Activated T-cell treated with anti-CD3 and anti-CD28 coated beads, Interleukin-2, amount 50 U/mL, for 1 hour (primary cell): ENCODE measurements at regions not wholly inside any gene's neighbourhood (a gene's known extent, or its start where the extent isn't known, plus 50 kb on each side); places are given as distances from the start of the nearest gene placed in this dataset.
"Not testable (repeated sequence)": the region's sequence is repeated elsewhere in the genome, so short reads cannot be mapped to it uniquely, and the experiment has no call there.

ENCODE experiments used
- DNase-seq: peaks from one replicate; pipeline ENCODE4 v3.0.0-alpha.2; 2020

- no peak for DNase-seq
Observed at GRCh38 chr12:92987362-92987761, 58.3 kb upstream of the EEA1 start.

- DNase-seq = peak; percentile 17
Observed at GRCh38 chr12:92987846-92988621, 58.9 kb upstream of the EEA1 start.

- DNase-seq = no peak
Observed at GRCh38 chr12:92988622-92989130, 59.6 kb upstream of the EEA1 start.

- DNase-seq = no peak
Observed at GRCh38 chr12:92989715-92990484, 60.8 kb upstream of the EEA1 start.

GRCh38 chr12:92991134-92991533 is 62.0 kb upstream of the EEA1 start:
- DNase-seq = no peak

- DNase-seq = no peak
Observed at GRCh38 chr12:92992041-92992440, 62.9 kb upstream of the EEA1 start.

GRCh38 chr12:92993259-92993658 is 64.2 kb upstream of the EEA1 start:
- DNase-seq = no peak

GRCh38 chr12:92995258-92995903 is 66.3 kb upstream of the EEA1 start:
- no peak for DNase-seq

GRCh38 chr12:93000026-93000425 is 70.9 kb upstream of the EEA1 start:
- DNase-seq = no peak

GRCh38 chr12:93001407-93001806 is 72.3 kb upstream of the EEA1 start:
- no peak for DNase-seq

- no peak for DNase-seq
Observed at GRCh38 chr12:93002293-93003054, 73.4 kb upstream of the EEA1 start.

GRCh38 chr12:93003531-93004239 is 74.6 kb upstream of the EEA1 start:
- DNase-seq = no peak

- DNase-seq = no peak
Observed at GRCh38 chr12:93005928-93006392, 76.9 kb upstream of the EEA1 start.

- DNase-seq = no peak
Observed at GRCh38 chr12:93006471-93007208, 77.5 kb upstream of the EEA1 start.

GRCh38 chr12:93007544-93007943 is 78.4 kb upstream of the EEA1 start:
- DNase-seq = no peak

GRCh38 chr12:93008044-93008778 is 79.1 kb upstream of the EEA1 start:
- DNase-seq = no peak

- DNase-seq = not testable (repeated sequence)
Observed at GRCh38 chr12:93008880-93009279, 79.8 kb upstream of the EEA1 start.

GRCh38 chr12:93009533-93009932 is 80.4 kb upstream of the EEA1 start:
- DNase-seq = no peak

- no peak for DNase-seq
Observed at GRCh38 chr12:93010461-93010860, 81.4 kb upstream of the EEA1 start.

- no peak for DNase-seq
Observed at GRCh38 chr12:93011100-93011499, 82.0 kb upstream of the EEA1 start.
